MCF 10A (cell line): ENCODE measurements at regions not wholly inside any gene's neighbourhood (a gene's known extent, or its start where the extent isn't known, plus 50 kb on each side); places are given as distances from the start of the nearest gene placed in this dataset.

Experiments used
- BruUV-seq: library from RNA; stranded (reverse); fragments of 400-500 nt; replicated peaks from 2 replicates; lab custom pipeline; 2021; lab: Mats Ljungman, UMichigan
- CTCF ChIA-PET: fragments of 300-600 bp; sonication (Branson Sonifier 250); formaldehyde crosslinking; extraction: SDS; loops from one replicate; lab custom pipeline; 2021; ENCODE audit warnings: antibody characterized with exemption, inconsistent platforms; lab: Yijun Ruan, JAX
- POLR2A ChIA-PET: fragments of 300-600, 350-650 bp; sonication (Branson Sonifier 250); formaldehyde crosslinking; extraction: SDS; loops from one replicate; lab custom pipeline; 2020; ENCODE audit warnings: antibody characterized with exemption, inconsistent platforms; lab: Yijun Ruan, JAX
- DNase-seq: peaks from one replicate; pipeline ENCODE4 v3.0.0-alpha.2; 2018; ENCODE audit not compliant: unreplicated experiment
- H3K27ac Mint-ChIP-seq: one replicate; pipeline ENCODE4 v1.8.0; 2022; ENCODE audit warnings: mild to moderate bottlenecking, low read depth, mixed read lengths; ENCODE audit not compliant: unreplicated experiment
- H3K27me3 Mint-ChIP-seq: one replicate; pipeline ENCODE4 v1.8.0; 2022; ENCODE audit warnings: mixed read lengths; ENCODE audit not compliant: insufficient read depth, unreplicated experiment
- H3K36me3 Mint-ChIP-seq: one replicate; pipeline ENCODE4 v1.8.0; 2022; ENCODE audit warnings: mild to moderate bottlenecking, moderate library complexity, mixed read lengths; ENCODE audit not compliant: insufficient read depth, unreplicated experiment
- H3K4me1 Mint-ChIP-seq: one replicate; pipeline ENCODE4 v1.8.0; 2022; ENCODE audit warnings: mixed read lengths; ENCODE audit not compliant: insufficient read depth, unreplicated experiment
- H3K4me3 Mint-ChIP-seq: one replicate; pipeline ENCODE4 v1.8.0; 2022; ENCODE audit warnings: mild to moderate bottlenecking, moderate library complexity, mixed read lengths; ENCODE audit not compliant: unreplicated experiment
- H3K9me3 Mint-ChIP-seq: one replicate; pipeline ENCODE4 v1.8.0; 2022; ENCODE audit warnings: mixed read lengths; ENCODE audit not compliant: unreplicated experiment
- CTCF ChIP-seq: fragments of 200-600 bp; IDR thresholded peaks from one replicate; pipeline ENCODE4 v1.8.0; 2022; ENCODE audit warnings: antibody characterized with exemption, mild to moderate bottlenecking; ENCODE audit not compliant: unreplicated experiment
- intact Hi-C: fragments of 100-400 bp; cut with micrococcal nuclease; formaldehyde crosslinking; loops from 2 replicates; pipeline ENCODE4 v1.14.1; 2022

- no TSS peak for BruUV-seq
- H3K4me1 Mint-ChIP-seq, result no peaks in the 10 kb centered on the region
- H3K36me3 Mint-ChIP-seq, result peaks cover 5% of the 10 kb centered on the region
- H3K4me3 Mint-ChIP-seq, result no peak overlapping the region
- peaks cover 34% of the 10 kb centered on the region for H3K27me3 Mint-ChIP-seq
- ChIA-PET POLR2A (no interaction called here), CTCF (interaction anchor here (1.2 kb wide), 1 partner anchor 564 kb away, joined by 4 read pairs; no protein-coding TSS in a partner anchor)
- DNase-seq, result no peak
- no peak for TF ChIP-seq CTCF
- no peak overlapping the region for H3K27ac Mint-ChIP-seq
- intact Hi-C loops, result no loop called here
- H3K9me3 Mint-ChIP-seq, result no peaks in the 10 kb centered on the region
Observed at GRCh38 chr5:129204525-129204924, 110.0 kb downstream of the ISOC1 start.

- no peak for TF ChIP-seq CTCF
- CTCF ChIA-PET, result interaction anchor here (0.6 to 1.4 kb wide), 3 partner anchors 56 to 552 kb away, joined by 3 to 4 read pairs (median 3); no protein-coding TSS in a partner anchor
- BruUV-seq, result no TSS peak
- POLR2A ChIA-PET, result no interaction called here
- H3K36me3 Mint-ChIP-seq, result no peaks in the 10 kb centered on the region
- DNase-seq, result peak; percentile 25
- no peak overlapping the region for H3K4me3 Mint-ChIP-seq
- intact Hi-C loops, result no loop called here
- H3K9me3 Mint-ChIP-seq, result peaks cover 23% of the 10 kb centered on the region
- H3K27me3 Mint-ChIP-seq, result no peaks in the 10 kb centered on the region
- no peaks in the 10 kb centered on the region for H3K4me1 Mint-ChIP-seq
- no peak overlapping the region for H3K27ac Mint-ChIP-seq
Observed at GRCh38 chr5:129216001-129216400, 121.5 kb downstream of the ISOC1 start.

- POLR2A ChIA-PET, result no interaction called here
- no peak overlapping the region for H3K27ac Mint-ChIP-seq
- no peaks in the 10 kb centered on the region for H3K36me3 Mint-ChIP-seq
- H3K4me3 Mint-ChIP-seq, result no peak overlapping the region
- intact Hi-C loops, result no loop called here
- BruUV-seq, result no TSS peak
- DNase-seq, result no peak
- CTCF ChIA-PET, result interaction anchor here (0.7 kb wide), 1 partner anchor 33 kb away, joined by 3 read pairs; no protein-coding TSS in a partner anchor
- TF ChIP-seq CTCF, result no peak
- no peaks in the 10 kb centered on the region for H3K4me1 Mint-ChIP-seq
- peaks cover 13% of the 10 kb centered on the region for H3K9me3 Mint-ChIP-seq
- H3K27me3 Mint-ChIP-seq, result peaks cover 4% of the 10 kb centered on the region
Observed at GRCh38 chr5:129217179-129217578, 122.6 kb downstream of the ISOC1 start.

GRCh38 chr5:129223178-129223577 is 128.6 kb downstream of the ISOC1 start:
- POLR2A ChIA-PET, result interaction anchor here (0.6 kb wide), 1 partner anchor 94 kb away, joined by 3 read pairs; no protein-coding TSS in a partner anchor
- no peak for DNase-seq

More at GRCh38 chr5:129223178-129223577, 128.6 kb downstream of the ISOC1 start:
- Mint-ChIP-seq H3K36me3 (no peaks in the 10 kb centered on the region), H3K27ac (no peak overlapping the region), H3K4me3 (no peak overlapping the region), H3K9me3 (no peaks in the 10 kb centered on the region), H3K27me3 (peaks cover 51% of the 10 kb centered on the region), H3K4me1 (no peaks in the 10 kb centered on the region)
- CTCF ChIA-PET, result interaction anchor here (0.6 to 1.0 kb wide), 5 partner anchors 46 to 1660 kb away, joined by 3 to 5 read pairs (median 3); no protein-coding TSS in a partner anchor
- intact Hi-C loops, result no loop called here
- TF ChIP-seq CTCF, result no peak
- no TSS peak for BruUV-seq
